GM23248 (cell line): ENCODE measurements at regions not wholly inside any gene's neighbourhood (a gene's known extent, or its start where the extent isn't known, plus 50 kb on each side); places are given as distances from the start of the nearest gene placed in this dataset.
"Not testable (repeated sequence)": the region's sequence is repeated elsewhere in the genome, so short reads cannot be mapped to it uniquely, and the experiment has no call there.

Experiments
- DNase-seq: peaks from one replicate; pipeline ENCODE4 v3.0.0-alpha.2; 2015
- H2AFZ ChIP-seq: fragments of 200-600 bp; sonication (generic); 2 replicates; pipeline ENCODE4 v1.6.1; 2016; ENCODE audit warnings: antibody characterized with exemption
- H3F3A ChIP-seq: fragments of 200-600 bp; sonication (generic); 2 replicates; pipeline ENCODE4 v1.6.1; 2016; ENCODE audit warnings: mild to moderate bottlenecking, antibody characterized with exemption, mixed run types; ENCODE audit not compliant: insufficient read depth
- H3K27ac ChIP-seq: fragments of 200-600 bp; sonication (generic); 2 replicates; pipeline ENCODE4 v1.5.1; 2016; ENCODE audit warnings: mild to moderate bottlenecking
- H3K27me3 ChIP-seq: fragments of 200-600 bp; sonication (generic); replicated peaks from 2 replicates; pipeline ENCODE4 v1.6.1; 2016; ENCODE audit warnings: mild to moderate bottlenecking; ENCODE audit not compliant: insufficient read depth
- H3K36me3 ChIP-seq: fragments of 200-600 bp; sonication (generic); 2 replicates; pipeline ENCODE4 v1.6.1; 2016; ENCODE audit warnings: low read depth, mild to moderate bottlenecking
- H3K4me1 ChIP-seq: fragments of 200-600 bp; sonication (generic); 2 replicates; pipeline ENCODE4 v1.6.1; 2016; ENCODE audit warnings: mild to moderate bottlenecking; ENCODE audit not compliant: insufficient read depth
- H3K4me2 ChIP-seq: fragments of 200-600 bp; sonication (generic); one replicate; pipeline ENCODE4 v1.6.1; 2016; ENCODE audit warnings: mild to moderate bottlenecking; ENCODE audit not compliant: unreplicated experiment
- H3K4me3 ChIP-seq: fragments of 200-600 bp; sonication (generic); 2 replicates; pipeline ENCODE4 v1.5.1; 2016; ENCODE audit warnings: mild to moderate bottlenecking
- H3K79me2 ChIP-seq: fragments of 200-600 bp; sonication (generic); 2 replicates; pipeline ENCODE4 v1.6.1; 2016; ENCODE audit warnings: mild to moderate bottlenecking; ENCODE audit not compliant: insufficient read depth
- H3K9ac ChIP-seq: fragments of 200-600 bp; sonication (generic); 2 replicates; pipeline ENCODE4 v1.6.1; 2016; ENCODE audit warnings: mild to moderate bottlenecking
- H3K9me2 ChIP-seq: fragments of 200-600 bp; sonication (generic); 2 replicates; pipeline ENCODE4 v1.6.1; 2016; ENCODE audit warnings: mixed run types, mild to moderate bottlenecking, moderate library complexity; ENCODE audit not compliant: insufficient read depth
- H3K9me3 ChIP-seq: fragments of 200-600 bp; sonication (generic); one replicate; pipeline ENCODE4 v1.6.1; 2017; ENCODE audit warnings: low read depth
- H4K20me1 ChIP-seq: fragments of 200-600 bp; sonication (generic); 2 replicates; pipeline ENCODE4 v1.6.0; 2016; ENCODE audit not compliant: insufficient read depth
- EZH2 ChIP-seq: fragments of 200-600 bp; sonication (generic); IDR thresholded peaks from 2 replicates; pipeline ENCODE4 v1.6.1; 2018; ENCODE audit warnings: antibody characterized with exemption, mild to moderate bottlenecking; ENCODE audit not compliant: insufficient read depth, poor library complexity, severe bottlenecking
- EZH2phosphoT487 ChIP-seq: fragments of 200-600 bp; sonication (generic); IDR thresholded peaks from 2 replicates; pipeline ENCODE4 v1.6.1; 2018; ENCODE audit warnings: antibody characterized with exemption, moderate library complexity, mild to moderate bottlenecking, low read depth; ENCODE audit not compliant: insufficient read depth
- WGBS, 2 experiments: methylation state at CpG; one replicate each; pipeline ENCODE4 v1.1.6; 2015 to 2017; ENCODE audit warnings: low lambda C conversion rate in 2 of 2, low coverage in 1 of 2; ENCODE audit errors: missing lambda C conversion rate in 2 of 2; 5-methylcytosine and 5-hydroxymethylcytosine counted together
- in situ Hi-C: fragments of 300-500 bp; cut with MboI; formaldehyde crosslinking; loops from 2 replicates; pipeline ENCODE4 v1.15.0; 2020

GRCh38 chr12:102675672-102676071, 195.3 kb upstream of the IGF1 start:
- no peak for TF ChIP-seq EZH2phosphoT487
- TF ChIP-seq EZH2 = no peak
- no peak overlapping the region for H2AFZ ChIP-seq
- H3K36me3 ChIP-seq = no peaks in the 10 kb centered on the region
- DNase-seq = peak; percentile 35
- H3K4me3 ChIP-seq = no peak overlapping the region
- in situ Hi-C loops = no loop called here
- no peak overlapping the region for H3K4me2 ChIP-seq
- no peaks in the 10 kb centered on the region for H3K27me3 ChIP-seq
- no peaks in the 10 kb centered on the region for H3K9me3 ChIP-seq
- H4K20me1 ChIP-seq = no peaks in the 10 kb centered on the region
- H3F3A ChIP-seq = no peaks in the 10 kb centered on the region
- 32 to 39% methylated on average over 4 to 5 of the region's 5 CpGs for WGBS, 2 experiments
- H3K9me2 ChIP-seq = no peaks in the 10 kb centered on the region
- no peaks in the 10 kb centered on the region for H3K4me1 ChIP-seq
- H3K27ac ChIP-seq = no peak overlapping the region
- H3K9ac ChIP-seq = no peak overlapping the region
- no peaks in the 10 kb centered on the region for H3K79me2 ChIP-seq

DNA sequence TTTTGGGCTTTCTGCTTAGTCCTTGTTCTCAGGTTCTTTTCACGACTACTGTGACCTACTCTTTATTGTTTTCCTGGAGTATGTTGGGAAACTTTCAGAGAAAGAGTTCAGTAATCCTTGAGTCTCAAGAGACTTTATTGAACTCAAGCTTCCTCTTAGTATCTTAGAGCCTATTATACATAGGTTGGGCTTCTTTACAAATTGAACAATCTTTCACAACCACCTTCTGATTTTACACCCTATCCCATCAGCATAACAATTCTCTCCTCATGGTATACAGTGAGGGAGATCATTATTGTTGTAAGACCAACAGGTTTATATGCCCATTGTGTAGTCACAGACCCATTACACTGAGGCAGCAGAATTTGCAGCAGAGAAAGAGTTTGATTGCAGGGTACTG, 193.2 kb upstream of the IGF1 start:
- Histone ChIP-seq H3K27me3 (no peaks in the 10 kb centered on the region), H3K4me2 (no peak overlapping the region), H3K4me1 (no peaks in the 10 kb centered on the region), H3K79me2 (no peaks in the 10 kb centered on the region), H3K27ac (no peak overlapping the region), H3K9ac (no peak overlapping the region), H3F3A (no peaks in the 10 kb centered on the region), H4K20me1 (no peaks in the 10 kb centered on the region), H3K9me2 (no peaks in the 10 kb centered on the region), H3K36me3 (no peaks in the 10 kb centered on the region), H2AFZ (no peak overlapping the region), H3K4me3 (no peak overlapping the region), H3K9me3 (no peaks in the 10 kb centered on the region)
- in situ Hi-C loops = no loop called here
- TF ChIP-seq EZH2phosphoT487 = no peak
- no peak for TF ChIP-seq EZH2
- 44 to 50% methylated on average over 1 of the region's 1 CpG for WGBS, 2 experiments
- DNase-seq = no peak

DNA sequence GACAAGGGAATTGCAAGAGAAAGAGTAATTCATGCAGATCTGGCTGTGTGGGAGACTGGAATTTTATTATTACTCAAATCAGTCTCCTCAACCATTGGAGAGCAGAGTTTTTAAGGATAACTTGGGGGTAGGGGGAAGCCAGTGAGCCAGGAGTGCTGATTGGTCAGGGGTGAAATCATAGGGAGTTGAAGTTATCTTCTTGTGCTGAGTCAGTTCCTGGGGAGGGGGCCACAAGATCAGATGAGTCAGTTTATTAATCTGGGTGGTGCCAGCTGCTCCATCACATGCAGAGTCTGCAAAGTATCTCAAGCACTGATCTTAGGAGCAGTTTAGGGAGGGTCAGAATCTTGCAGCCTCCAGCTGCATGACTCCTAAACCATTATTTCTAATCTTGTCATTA, 191.8 kb upstream of the IGF1 start:
- H3K27ac ChIP-seq, H3F3A ChIP-seq, H3K36me3 ChIP-seq, H3K4me1 ChIP-seq, H3K79me2 ChIP-seq, in situ Hi-C loops, H4K20me1 ChIP-seq, H3K4me2 ChIP-seq, H3K9me3 ChIP-seq, H3K9ac ChIP-seq, H3K27me3 ChIP-seq, H3K4me3 ChIP-seq, H3K9me2 ChIP-seq, H2AFZ ChIP-seq, DNase-seq: not testable (repeated sequence)

GRCh38 chr12:102669056-102669455, 188.7 kb upstream of the IGF1 start:
- Histone ChIP-seq H3K36me3 (no peaks in the 10 kb centered on the region), H3K79me2 (no peaks in the 10 kb centered on the region), H3K4me1 (no peaks in the 10 kb centered on the region), H3K4me3 (no peak overlapping the region), H2AFZ (no peak overlapping the region), H3K9ac (no peak overlapping the region), H3K27me3 (no peaks in the 10 kb centered on the region), H3F3A (no peaks in the 10 kb centered on the region), H3K27ac (no peak overlapping the region), H4K20me1 (no peaks in the 10 kb centered on the region), H3K9me3 (no peaks in the 10 kb centered on the region), H3K9me2 (no peaks in the 10 kb centered on the region), H3K4me2 (no peak overlapping the region)
- in situ Hi-C loops = no loop called here
- WGBS, 2 experiments = 3 to 11% methylated on average over 1 of the region's 1 CpG
- DNase-seq = no peak
- TF ChIP-seq EZH2phosphoT487 = no peak
- no peak for TF ChIP-seq EZH2

- 39 to 65% methylated on average over 3 of the region's 3 CpGs for WGBS, 2 experiments
- H3K9me3 ChIP-seq = not testable (repeated sequence)
Measured at GRCh38 chr12:102666176-102666575, 185.8 kb upstream of the IGF1 start.

More at GRCh38 chr12:102666176-102666575, 185.8 kb upstream of the IGF1 start:
- H3K4me3 ChIP-seq, H3K9me2 ChIP-seq, H3K4me2 ChIP-seq, H4K20me1 ChIP-seq, H3K27ac ChIP-seq, H3K79me2 ChIP-seq, H3K27me3 ChIP-seq, H3K9ac ChIP-seq, H3K36me3 ChIP-seq, H3K4me1 ChIP-seq, H3F3A ChIP-seq, H2AFZ ChIP-seq, DNase-seq, in situ Hi-C loops: not testable (repeated sequence)
